ENCODE measurements at regions not wholly inside any gene's neighbourhood (a gene's known extent, or its start where the extent isn't known, plus 50 kb on each side); places are given as distances from the start of the nearest gene placed in this dataset.

DNA sequence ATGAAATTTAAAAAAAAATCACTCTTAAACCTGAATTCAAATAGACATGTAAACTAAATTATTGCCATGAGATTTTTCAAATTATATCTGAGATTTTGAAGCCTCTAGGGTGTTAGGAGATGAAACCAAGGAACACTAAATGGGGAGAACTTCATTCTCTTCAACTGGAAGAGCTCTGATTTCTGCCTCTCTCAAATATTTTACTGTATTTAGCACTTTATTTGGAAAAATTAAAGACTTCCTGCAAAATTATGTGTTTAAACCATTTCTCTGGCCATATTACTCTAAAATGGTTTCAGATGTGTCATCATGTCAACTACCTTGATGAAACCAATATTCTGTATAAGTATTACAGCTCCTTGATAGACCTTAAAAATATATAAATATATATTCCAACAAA lies 1571.6 kb upstream of the PRR20A start:
- TF ChIP-seq, protein P1, sequence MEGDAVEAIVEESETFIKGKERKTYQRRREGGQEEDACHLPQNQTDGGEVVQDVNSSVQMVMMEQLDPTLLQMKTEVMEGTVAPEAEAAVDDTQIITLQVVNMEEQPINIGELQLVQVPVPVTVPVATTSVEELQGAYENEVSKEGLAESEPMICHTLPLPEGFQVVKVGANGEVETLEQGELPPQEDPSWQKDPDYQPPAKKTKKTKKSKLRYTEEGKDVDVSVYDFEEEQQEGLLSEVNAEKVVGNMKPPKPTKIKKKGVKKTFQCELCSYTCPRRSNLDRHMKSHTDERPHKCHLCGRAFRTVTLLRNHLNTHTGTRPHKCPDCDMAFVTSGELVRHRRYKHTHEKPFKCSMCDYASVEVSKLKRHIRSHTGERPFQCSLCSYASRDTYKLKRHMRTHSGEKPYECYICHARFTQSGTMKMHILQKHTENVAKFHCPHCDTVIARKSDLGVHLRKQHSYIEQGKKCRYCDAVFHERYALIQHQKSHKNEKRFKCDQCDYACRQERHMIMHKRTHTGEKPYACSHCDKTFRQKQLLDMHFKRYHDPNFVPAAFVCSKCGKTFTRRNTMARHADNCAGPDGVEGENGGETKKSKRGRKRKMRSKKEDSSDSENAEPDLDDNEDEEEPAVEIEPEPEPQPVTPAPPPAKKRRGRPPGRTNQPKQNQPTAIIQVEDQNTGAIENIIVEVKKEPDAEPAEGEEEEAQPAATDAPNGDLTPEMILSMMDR (IDR thresholded peaks at IDR 0.05), result no peak
- TF ChIP-seq POLR2A (IDR thresholded peaks at IDR 0.05) (no peak), POLR2AphosphoS5 (IDR thresholded peaks at IDR 0.05) (no peak)

All from suprapubic skin (tissue), 4 donors.